CD14-positive monocyte (primary cell): ENCODE measurements at regions not wholly inside any gene's neighbourhood (a gene's known extent, or its start where the extent isn't known, plus 50 kb on each side); places are given as distances from the start of the nearest gene placed in this dataset.

Experiments
- DNase-seq, 3 donors: peaks; one replicate each; pipeline ENCODE4 v3.0.0-alpha.2; 2011 to 2022
- H2AFZ ChIP-seq: 2 replicates; pipeline ENCODE4 v1.6.0; 2012; ENCODE audit warnings: mild to moderate bottlenecking, low read depth, low read length, inconsistent platforms; ENCODE audit not compliant: insufficient read depth, poor library complexity, severe bottlenecking
- H3K27ac ChIP-seq, 2 donors: 1 replicate in 1 of 2; 2 replicates in 1 of 2; pipeline ENCODE4 v1.5.1; 2012 to 2013; ENCODE audit warnings: low read length in 2 of 2, control low read depth in 1 of 2, inconsistent platforms in 1 of 2, low read depth in 1 of 2, mild to moderate bottlenecking in 1 of 2
- H3K27me3 ChIP-seq, 2 donors: one replicate each; pipeline versions ENCODE4 v1.6.0 to v1.6.1; 2011 to 2013; ENCODE audit warnings: low read length in 2 of 2; ENCODE audit not compliant: control insufficient read depth in 2 of 2, insufficient read depth in 2 of 2
- H3K36me3 ChIP-seq, 2 donors: replicated peaks in 1 of 2; 1 replicate in 1 of 2; 2 replicates in 1 of 2; pipeline versions ENCODE4 v1.5.1 to v1.6.1; 2012 to 2013; ENCODE audit warnings: low read length in 2 of 2, control low read depth in 1 of 2, inconsistent platforms in 1 of 2, mild to moderate bottlenecking in 1 of 2; ENCODE audit not compliant: insufficient read depth in 2 of 2, control insufficient read depth in 1 of 2
- H3K4me1 ChIP-seq, 2 donors: 1 replicate in 1 of 2; 2 replicates in 1 of 2; pipeline versions ENCODE4 v1.5.1 to v1.6.1; 2012 to 2013; ENCODE audit warnings: low read length in 2 of 2, control low read depth in 1 of 2, inconsistent platforms in 1 of 2, mild to moderate bottlenecking in 1 of 2, moderate library complexity in 1 of 2; ENCODE audit not compliant: insufficient read depth in 2 of 2, control insufficient read depth in 1 of 2
- H3K4me2 ChIP-seq: replicated peaks from 2 replicates; pipeline ENCODE3; 2012; ENCODE audit warnings: low read length, moderate library complexity, mild to moderate bottlenecking; ENCODE audit not compliant: poor library complexity, severe bottlenecking; ENCODE audit errors: extremely low read depth
- H3K4me3 ChIP-seq, 3 experiments: fragments of 200-600 bp in 1 of 3; sonication (generic) in 1 of 3; replicated peaks in 1 of 3; 1 replicate in 2 of 3; 2 replicates in 1 of 3; pipeline ENCODE4 v1.5.1; 2011 to 2013; ENCODE audit warnings: low read length in 3 of 3, mild to moderate bottlenecking in 3 of 3, control low read depth in 2 of 3, low read depth in 2 of 3, inconsistent platforms in 1 of 3, moderate library complexity in 1 of 3
- H3K79me2 ChIP-seq: 2 replicates; pipeline ENCODE4 v1.6.0; 2012; ENCODE audit warnings: mild to moderate bottlenecking, control low read depth, inconsistent platforms, low read length, moderate library complexity; ENCODE audit not compliant: insufficient read depth
- H3K9ac ChIP-seq: 2 replicates; pipeline ENCODE4 v1.6.0; 2017; ENCODE audit warnings: low read length, mild to moderate bottlenecking; ENCODE audit not compliant: insufficient read depth, poor library complexity, severe bottlenecking
- H3K9me3 ChIP-seq, 2 donors: replicated peaks in 1 of 2; 1 replicate in 1 of 2; 2 replicates in 1 of 2; pipeline versions ENCODE4 v1.5.1 to v1.6.1; 2012 to 2013; ENCODE audit warnings: low read length in 2 of 2, control low read depth in 1 of 2; ENCODE audit not compliant: control insufficient read depth in 1 of 2, insufficient read depth in 1 of 2
- H4K20me1 ChIP-seq: 2 replicates; pipeline ENCODE4 v1.6.0; 2012; ENCODE audit warnings: mild to moderate bottlenecking, low read length, control low read depth, moderate library complexity; ENCODE audit not compliant: insufficient read depth
- H3K27ac Mint-ChIP-seq, 7 donors: one replicate each; pipeline ENCODE4 v1.8.0; 2020; ENCODE audit warnings: mild to moderate bottlenecking in 7 of 7, mixed read lengths in 7 of 7, moderate library complexity in 6 of 7, inconsistent platforms in 2 of 7
- H3K27me3 Mint-ChIP-seq, 3 donors: one replicate each; pipeline ENCODE4 v1.8.0; 2021 to 2022; ENCODE audit warnings: low read depth in 3 of 3, mild to moderate bottlenecking in 3 of 3, mixed read lengths in 3 of 3, moderate library complexity in 3 of 3, inconsistent platforms in 1 of 3
- H3K36me3 Mint-ChIP-seq, 2 donors: one replicate each; pipeline ENCODE4 v1.8.0; 2020; ENCODE audit warnings: mixed read lengths in 2 of 2, inconsistent platforms in 1 of 2, mild to moderate bottlenecking in 1 of 2
- H3K4me1 Mint-ChIP-seq: one replicate; pipeline ENCODE4 v1.8.0; 2020; ENCODE audit warnings: mild to moderate bottlenecking, mixed read lengths
- H3K4me3 Mint-ChIP-seq, 2 donors: one replicate each; pipeline ENCODE4 v1.8.0; 2020; ENCODE audit warnings: mild to moderate bottlenecking in 2 of 2, mixed read lengths in 2 of 2, moderate library complexity in 1 of 2
- H3K9me3 Mint-ChIP-seq, 7 donors: one replicate each; pipeline ENCODE4 v1.8.0; 2020 to 2022; ENCODE audit warnings: mixed read lengths in 7 of 7, mild to moderate bottlenecking in 6 of 7, moderate library complexity in 6 of 7, inconsistent platforms in 2 of 7
- WGBS: methylation state at CpG from one replicate; pipeline ENCODE4 v1.1.5; 2013; ENCODE audit warnings: missing lambda C conversion rate; ENCODE audit not compliant: insufficient coverage; 5-methylcytosine and 5-hydroxymethylcytosine counted together
- intact Hi-C, 2 donors: fragments of 100-400 bp; cut with micrococcal nuclease; formaldehyde crosslinking; loops; one replicate each; pipeline versions ENCODE4 v1.15.0 to v1.15.1; 2023
- TF ChIP-seq, protein P1 (sequence below): fragments of 200-600 bp; IDR thresholded peaks from one replicate; pipeline ENCODE4 v1.8.0; 2022; ENCODE audit warnings: antibody characterized with exemption, mild to moderate bottlenecking

GRCh38 chr5:44568519-44568918 is 179.3 kb upstream of the FGF10 start:
- Mint-ChIP-seq H3K36me3 (no peaks in the 10 kb centered on the region), H3K9me3 (peaks cover 0 to 5% (median 2%) of the 10 kb centered on the region in 7 donors), H3K4me3 (no peak overlapping the region), H3K27ac (no peak overlapping the region), H3K4me1 (no peaks in the 10 kb centered on the region), H3K27me3 (peaks cover 0 to 2% (median 0%) of the 10 kb centered on the region in 3 donors)
- H3K27me3 ChIP-seq = no peaks in the 10 kb centered on the region
- H3K79me2 ChIP-seq = no peaks in the 10 kb centered on the region
- no peak overlapping the region for H2AFZ ChIP-seq
- H3K9ac ChIP-seq = no peak overlapping the region
- H3K27ac ChIP-seq = no peak overlapping the region
- H4K20me1 ChIP-seq = no peaks in the 10 kb centered on the region
- peaks cover 0 to 7% of the 10 kb centered on the region in 2 donors for H3K9me3 ChIP-seq
- TF ChIP-seq, protein P1, sequence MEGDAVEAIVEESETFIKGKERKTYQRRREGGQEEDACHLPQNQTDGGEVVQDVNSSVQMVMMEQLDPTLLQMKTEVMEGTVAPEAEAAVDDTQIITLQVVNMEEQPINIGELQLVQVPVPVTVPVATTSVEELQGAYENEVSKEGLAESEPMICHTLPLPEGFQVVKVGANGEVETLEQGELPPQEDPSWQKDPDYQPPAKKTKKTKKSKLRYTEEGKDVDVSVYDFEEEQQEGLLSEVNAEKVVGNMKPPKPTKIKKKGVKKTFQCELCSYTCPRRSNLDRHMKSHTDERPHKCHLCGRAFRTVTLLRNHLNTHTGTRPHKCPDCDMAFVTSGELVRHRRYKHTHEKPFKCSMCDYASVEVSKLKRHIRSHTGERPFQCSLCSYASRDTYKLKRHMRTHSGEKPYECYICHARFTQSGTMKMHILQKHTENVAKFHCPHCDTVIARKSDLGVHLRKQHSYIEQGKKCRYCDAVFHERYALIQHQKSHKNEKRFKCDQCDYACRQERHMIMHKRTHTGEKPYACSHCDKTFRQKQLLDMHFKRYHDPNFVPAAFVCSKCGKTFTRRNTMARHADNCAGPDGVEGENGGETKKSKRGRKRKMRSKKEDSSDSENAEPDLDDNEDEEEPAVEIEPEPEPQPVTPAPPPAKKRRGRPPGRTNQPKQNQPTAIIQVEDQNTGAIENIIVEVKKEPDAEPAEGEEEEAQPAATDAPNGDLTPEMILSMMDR = no peak
- no CpG with 5 or more reads among the region's 1 CpG for WGBS
- no peak for DNase-seq
- intact Hi-C loops = no loop called here
- no peaks in the 10 kb centered on the region for H3K36me3 ChIP-seq
- no peak overlapping the region for H3K4me2 ChIP-seq
- H3K4me1 ChIP-seq = no peaks in the 10 kb centered on the region
- no peak overlapping the region for H3K4me3 ChIP-seq

GRCh38 chr5:44565902-44566301 is 176.7 kb upstream of the FGF10 start:
- H3K27me3 Mint-ChIP-seq = peaks cover 0 to 2% (median 0%) of the 10 kb centered on the region in 3 donors
- H3K4me3 Mint-ChIP-seq = no peak overlapping the region
- Histone ChIP-seq H3K27ac (no peak overlapping the region), H3K4me3 (no peak overlapping the region), H3K4me2 (no peak overlapping the region), H3K9me3 (peaks cover 0 to 7% of the 10 kb centered on the region in 2 donors), H3K27me3 (no peaks in the 10 kb centered on the region), H3K4me1 (no peaks in the 10 kb centered on the region), H3K79me2 (no peaks in the 10 kb centered on the region), H2AFZ (no peak overlapping the region), H3K9ac (no peak overlapping the region), H4K20me1 (no peaks in the 10 kb centered on the region), H3K36me3 (no peaks in the 10 kb centered on the region)
- H3K4me1 Mint-ChIP-seq = no peaks in the 10 kb centered on the region
- H3K27ac Mint-ChIP-seq = no peak overlapping the region
- H3K36me3 Mint-ChIP-seq = no peaks in the 10 kb centered on the region
- peaks cover 0 to 2% (median 0%) of the 10 kb centered on the region in 7 donors for H3K9me3 Mint-ChIP-seq
- intact Hi-C loops = no loop called here
- TF ChIP-seq, protein P1 = no peak
- WGBS = 93% methylated on average over 2 of the region's 2 CpGs
- DNase-seq = no peak
